PC-3 (cell line): ENCODE measurements at regions not wholly inside any gene's neighbourhood (a gene's known extent, or its start where the extent isn't known, plus 50 kb on each side); places are given as distances from the start of the nearest gene placed in this dataset.

Source experiments
- EZH2 ChIP-seq: fragments of 300-600 bp; sonication (generic); IDR thresholded peaks from one replicate; pipeline ENCODE4 v1.6.1; 2017; ENCODE audit warnings: antibody characterized with exemption, mild to moderate bottlenecking, low read length; ENCODE audit not compliant: unreplicated experiment
- TF ChIP-seq, protein P1 (sequence below): fragments of 300-600 bp; sonication (generic); conservative IDR thresholded peaks from 2 replicates; pipeline ENCODE4 v1.5.1; 2017; ENCODE audit warnings: antibody characterized with exemption, low read depth, mild to moderate bottlenecking, low read length

DNA sequence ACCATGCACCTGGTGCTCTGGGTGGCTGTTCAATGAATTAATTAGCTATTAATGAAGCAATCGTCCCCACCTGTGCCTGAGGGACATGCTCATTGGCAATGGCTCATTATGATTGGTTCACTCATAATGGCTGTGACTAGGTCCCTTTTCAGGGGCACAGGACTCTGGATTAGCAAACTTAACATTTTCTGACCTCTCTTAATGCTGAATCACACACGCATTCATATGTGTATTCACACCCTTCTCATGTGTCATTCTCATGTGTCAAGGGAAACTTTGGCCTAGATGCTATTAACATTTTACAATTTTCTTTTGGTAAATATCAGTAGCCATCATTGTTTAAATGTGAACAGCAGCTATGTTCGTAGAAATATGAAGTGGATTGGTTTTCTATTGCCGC, 98.9 kb upstream of the PMAIP1 start:
- TF ChIP-seq, protein P1, sequence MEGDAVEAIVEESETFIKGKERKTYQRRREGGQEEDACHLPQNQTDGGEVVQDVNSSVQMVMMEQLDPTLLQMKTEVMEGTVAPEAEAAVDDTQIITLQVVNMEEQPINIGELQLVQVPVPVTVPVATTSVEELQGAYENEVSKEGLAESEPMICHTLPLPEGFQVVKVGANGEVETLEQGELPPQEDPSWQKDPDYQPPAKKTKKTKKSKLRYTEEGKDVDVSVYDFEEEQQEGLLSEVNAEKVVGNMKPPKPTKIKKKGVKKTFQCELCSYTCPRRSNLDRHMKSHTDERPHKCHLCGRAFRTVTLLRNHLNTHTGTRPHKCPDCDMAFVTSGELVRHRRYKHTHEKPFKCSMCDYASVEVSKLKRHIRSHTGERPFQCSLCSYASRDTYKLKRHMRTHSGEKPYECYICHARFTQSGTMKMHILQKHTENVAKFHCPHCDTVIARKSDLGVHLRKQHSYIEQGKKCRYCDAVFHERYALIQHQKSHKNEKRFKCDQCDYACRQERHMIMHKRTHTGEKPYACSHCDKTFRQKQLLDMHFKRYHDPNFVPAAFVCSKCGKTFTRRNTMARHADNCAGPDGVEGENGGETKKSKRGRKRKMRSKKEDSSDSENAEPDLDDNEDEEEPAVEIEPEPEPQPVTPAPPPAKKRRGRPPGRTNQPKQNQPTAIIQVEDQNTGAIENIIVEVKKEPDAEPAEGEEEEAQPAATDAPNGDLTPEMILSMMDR: no peak
- no peak for TF ChIP-seq EZH2
